ENCODE measurements at regions not wholly inside any gene's neighbourhood (a gene's known extent, or its start where the extent isn't known, plus 50 kb on each side); places are given as distances from the start of the nearest gene placed in this dataset.

GRCh38 chr4:96652821-96653220, 812.9 kb downstream of the PDHA2 start:
- TF ChIP-seq CTCF (IDR thresholded peaks at IDR 0.05; ENCODE audit: low read depth, low read length, missing control alignments), result no peak
- no peak overlapping the region for H3K4me3 ChIP-seq (ENCODE audit: low read depth, low read length)
- no peak for DNase-seq (ENCODE audit: low read depth)

GRCh38 chr4:96654045-96654444, 814.2 kb downstream of the PDHA2 start:
- no peak overlapping the region for H3K4me3 ChIP-seq (ENCODE audit: low read depth, low read length)
- no peak for TF ChIP-seq CTCF (IDR thresholded peaks at IDR 0.05; ENCODE audit: low read depth, low read length, missing control alignments)
- DNase-seq (ENCODE audit: low read depth), result no peak

- DNase-seq (ENCODE audit: low read depth), result no peak
- H3K4me3 ChIP-seq (ENCODE audit: low read depth, low read length), result no peak overlapping the region
- no peak for TF ChIP-seq CTCF (IDR thresholded peaks at IDR 0.05; ENCODE audit: low read depth, low read length, missing control alignments)
These were observed 830.5 kb downstream of the PDHA2 start for GRCh38 chr4:96670381-96670780.

GRCh38 chr4:96675416-96675815, 835.5 kb downstream of the PDHA2 start:
- no peak for TF ChIP-seq CTCF (IDR thresholded peaks at IDR 0.05; ENCODE audit: low read depth, low read length, missing control alignments)
- H3K4me3 ChIP-seq (ENCODE audit: low read depth, low read length), result no peak overlapping the region
- DNase-seq (ENCODE audit: low read depth), result no peak

GRCh38 chr4:96675896-96676295, 836.0 kb downstream of the PDHA2 start:
- no peak for TF ChIP-seq CTCF (IDR thresholded peaks at IDR 0.05; ENCODE audit: low read depth, low read length, missing control alignments)
- no peak overlapping the region for H3K4me3 ChIP-seq (ENCODE audit: low read depth, low read length)
- DNase-seq (ENCODE audit: low read depth), result no peak

- TF ChIP-seq CTCF (IDR thresholded peaks at IDR 0.05; ENCODE audit: low read depth, low read length, missing control alignments), result no peak
- H3K4me3 ChIP-seq (ENCODE audit: low read depth, low read length), result no peak overlapping the region
- no peak for DNase-seq (ENCODE audit: low read depth)
These were observed 837.0 kb downstream of the PDHA2 start for GRCh38 chr4:96676754-96677435.

GRCh38 chr4:96677499-96677898, 837.6 kb downstream of the PDHA2 start:
- no peak for DNase-seq (ENCODE audit: low read depth)
- no peak for TF ChIP-seq CTCF (IDR thresholded peaks at IDR 0.05; ENCODE audit: low read depth, low read length, missing control alignments)

More at GRCh38 chr4:96677499-96677898, 837.6 kb downstream of the PDHA2 start:
- H3K4me3 ChIP-seq (ENCODE audit: low read depth, low read length), result no peak overlapping the region

Measured in GM12864 (cell line).